M059J (cell line): ENCODE measurements at regions not wholly inside any gene's neighbourhood (a gene's known extent, or its start where the extent isn't known, plus 50 kb on each side); places are given as distances from the start of the nearest gene placed in this dataset.
"Not testable (repeated sequence)": the region's sequence is repeated elsewhere in the genome, so short reads cannot be mapped to it uniquely, and the experiment has no call there.

Experiments used
- DNase-seq: peaks from one replicate; pipeline ENCODE4 v3.0.0-alpha.2; 2012; ENCODE audit warnings: low read depth

DNA sequence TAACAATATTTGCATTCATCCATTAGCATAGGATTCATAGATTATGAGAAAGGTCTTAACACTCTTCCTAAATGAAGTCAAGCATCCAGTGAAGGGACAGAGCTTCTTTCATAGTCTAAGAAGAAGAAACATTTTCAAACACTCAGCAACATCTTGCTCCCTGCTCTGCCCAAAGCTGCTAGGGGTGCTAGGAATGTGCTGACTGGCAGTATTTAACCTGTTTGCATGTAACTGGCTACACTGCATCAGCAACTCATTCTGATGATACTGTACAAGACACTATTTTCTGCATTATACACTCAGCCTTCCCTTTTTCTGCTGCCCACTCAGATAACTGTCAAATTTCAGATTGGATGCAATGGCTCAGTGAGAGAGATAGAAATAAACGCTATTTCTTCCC, 495.1 kb upstream of the ARID1B start:
- no peak for DNase-seq

DNA sequence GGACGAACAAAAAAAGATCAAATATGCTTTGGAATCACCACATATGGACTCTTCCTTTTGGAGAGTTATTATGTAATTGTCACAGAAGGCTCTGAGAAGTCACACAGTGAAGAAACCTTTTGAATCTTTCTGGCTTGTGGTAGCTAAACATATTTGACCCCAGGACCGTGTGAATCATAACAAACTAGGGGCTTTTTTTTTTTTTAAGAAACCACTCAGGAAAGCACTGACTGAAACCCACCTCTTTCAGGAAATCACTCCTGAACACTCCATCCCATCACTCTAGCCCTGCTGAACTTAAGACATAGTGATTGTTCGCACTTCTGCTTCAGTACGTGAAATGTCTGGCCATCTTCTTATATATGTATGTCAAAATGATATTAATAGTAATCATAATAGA, 495.9 kb upstream of the ARID1B start:
- no peak for DNase-seq

DNA sequence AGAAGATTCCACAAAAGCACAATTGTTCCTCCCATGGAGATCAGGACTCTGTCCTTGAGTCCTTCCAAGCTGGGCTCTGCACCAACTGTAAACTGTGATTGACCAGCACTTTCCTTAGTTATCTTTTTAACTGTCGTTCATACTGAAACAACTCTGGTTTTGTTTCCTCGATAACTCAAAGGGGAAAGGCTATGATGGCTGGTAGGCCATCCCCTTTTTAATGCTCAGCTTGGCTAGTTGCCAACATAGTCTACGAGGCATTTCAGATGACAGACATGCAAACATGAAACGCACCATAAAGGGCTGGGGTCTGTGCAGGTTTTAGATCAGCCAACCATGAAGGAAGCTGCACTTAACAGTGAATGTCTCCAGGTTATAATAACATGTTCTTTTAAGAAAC, 497.1 kb upstream of the ARID1B start:
- DNase-seq, result no peak

DNA sequence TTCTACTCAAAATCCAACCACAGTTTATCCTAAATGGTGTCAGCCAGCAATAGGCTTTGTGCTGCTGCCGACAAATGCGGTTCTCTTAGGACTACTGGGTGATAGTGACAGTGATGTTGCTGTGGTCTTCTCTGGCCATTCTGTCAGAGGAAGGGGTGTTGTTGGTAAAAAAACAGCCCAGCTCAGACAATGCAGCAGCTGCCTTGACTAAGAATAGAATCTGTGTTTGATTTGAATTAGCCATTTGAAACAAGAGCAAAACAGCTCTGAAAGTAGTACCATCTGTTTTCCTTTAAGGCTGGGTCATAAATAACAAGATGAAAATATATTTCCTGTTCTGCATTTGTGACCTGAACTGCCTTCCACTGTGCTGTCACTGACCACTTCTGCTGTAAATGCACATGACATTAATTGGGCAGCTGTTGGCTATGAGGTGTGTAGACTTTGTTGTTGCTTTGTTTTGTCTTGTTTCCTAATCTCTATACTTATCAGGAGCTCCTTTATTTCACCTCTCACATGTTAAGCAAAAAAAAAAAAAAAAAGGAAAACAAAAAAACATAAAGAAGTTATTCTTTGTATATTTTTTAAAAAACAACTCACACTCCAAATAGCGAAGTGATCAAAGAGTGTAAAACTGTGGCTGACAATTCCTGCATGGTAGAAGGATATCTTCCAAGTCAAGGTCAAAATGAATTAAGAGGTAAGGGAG, 497.8 kb upstream of the ARID1B start:
- no peak for DNase-seq

DNA sequence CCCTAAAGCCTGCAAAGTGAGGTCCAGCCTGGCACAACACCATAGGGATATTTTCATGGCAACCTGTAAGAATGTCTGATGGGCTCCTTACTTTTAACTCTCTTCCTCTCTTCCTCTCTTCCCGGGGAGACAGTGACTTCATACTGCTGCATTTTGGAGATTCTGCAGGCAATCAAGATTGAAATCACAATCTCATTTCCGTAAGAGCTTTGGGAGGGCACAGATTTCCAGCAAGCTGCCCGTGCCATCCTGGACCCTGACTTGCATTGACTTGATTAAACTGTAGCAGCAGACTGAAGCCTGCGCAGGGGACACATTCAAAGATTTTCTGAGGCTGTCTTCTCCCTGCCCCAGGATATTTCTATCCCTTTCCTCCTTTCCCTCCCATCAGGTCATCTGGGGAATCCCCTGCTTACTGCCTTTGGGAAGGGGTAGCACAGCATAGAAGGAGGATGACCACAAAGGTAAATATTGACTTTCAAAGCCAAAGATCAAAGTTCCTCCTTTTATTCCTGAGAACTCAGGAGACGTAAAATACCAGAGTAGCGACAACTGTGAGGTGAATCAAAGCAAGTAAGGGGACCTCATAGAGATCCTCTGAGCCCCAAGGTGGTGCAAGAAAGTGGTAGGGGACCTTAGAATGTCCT, 504.0 kb upstream of the ARID1B start:
- no peak for DNase-seq

DNA sequence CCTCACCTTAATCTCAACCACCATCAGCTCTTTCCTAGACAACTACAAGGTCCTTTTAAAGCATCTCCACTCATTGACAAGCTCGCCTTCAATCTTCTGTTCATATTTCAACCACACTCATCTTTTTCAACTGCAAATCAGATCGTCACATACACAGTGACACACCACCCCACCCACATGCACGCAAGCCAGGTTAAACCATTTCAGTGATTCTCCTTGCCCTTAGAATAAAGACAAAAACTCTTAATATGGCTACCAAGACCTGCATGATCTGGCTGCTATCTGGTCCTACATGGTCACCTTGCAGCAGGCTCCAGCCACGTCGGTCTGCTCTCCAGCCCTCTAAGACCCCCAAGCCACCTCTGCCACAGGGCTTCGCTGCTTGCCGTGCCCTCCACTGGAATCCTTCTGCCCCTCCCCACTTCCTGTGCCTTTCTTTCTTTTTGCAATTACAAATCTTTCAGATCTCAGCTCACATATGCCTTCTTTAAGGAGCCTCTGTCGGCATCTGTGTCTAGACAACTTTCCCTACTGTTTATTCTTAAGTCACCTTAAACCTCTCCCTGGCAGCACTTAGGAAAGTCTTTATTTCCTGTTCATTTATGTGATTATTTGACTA, 507.3 kb upstream of the ARID1B start:
- DNase-seq, result no peak

DNA sequence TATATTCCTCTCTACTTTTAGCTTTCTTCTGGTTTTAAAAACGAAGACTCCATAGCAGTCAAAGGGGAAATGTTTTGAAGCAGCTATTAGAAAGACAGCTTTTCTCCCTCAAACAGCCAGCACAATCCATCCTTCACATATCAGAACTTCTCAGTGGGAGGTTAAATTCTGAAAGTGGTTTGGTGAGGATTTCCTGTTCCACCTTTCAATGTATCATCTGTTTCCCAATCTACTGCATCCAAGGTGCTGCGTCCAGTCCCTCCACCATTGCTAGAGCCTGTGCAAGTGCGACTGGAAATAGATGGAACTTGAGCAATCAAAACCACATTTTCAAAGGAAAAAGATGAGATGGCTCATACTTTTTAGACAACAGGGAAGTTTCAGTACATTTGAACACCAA, 508.3 kb upstream of the ARID1B start:
- DNase-seq, result no peak

DNA sequence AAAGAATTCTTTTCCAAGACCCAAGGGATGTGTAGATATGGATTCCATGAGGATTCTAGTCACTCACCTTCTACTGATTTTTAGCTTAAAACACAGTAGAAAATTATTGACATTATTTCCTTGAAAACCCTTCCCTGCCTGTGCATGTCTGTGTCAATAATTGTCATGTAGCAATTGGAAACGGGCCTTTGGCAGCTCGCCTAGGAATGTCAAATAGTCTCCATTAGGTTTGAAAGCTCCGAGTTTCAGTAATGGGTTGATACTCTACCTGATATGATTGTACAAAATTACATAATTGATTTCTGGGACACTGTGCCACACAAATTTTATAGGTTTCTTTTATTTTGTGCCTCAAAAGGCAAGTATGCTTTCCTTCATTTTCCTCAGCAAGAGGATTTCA, 515.2 kb upstream of the ARID1B start:
- DNase-seq, result no peak

DNA sequence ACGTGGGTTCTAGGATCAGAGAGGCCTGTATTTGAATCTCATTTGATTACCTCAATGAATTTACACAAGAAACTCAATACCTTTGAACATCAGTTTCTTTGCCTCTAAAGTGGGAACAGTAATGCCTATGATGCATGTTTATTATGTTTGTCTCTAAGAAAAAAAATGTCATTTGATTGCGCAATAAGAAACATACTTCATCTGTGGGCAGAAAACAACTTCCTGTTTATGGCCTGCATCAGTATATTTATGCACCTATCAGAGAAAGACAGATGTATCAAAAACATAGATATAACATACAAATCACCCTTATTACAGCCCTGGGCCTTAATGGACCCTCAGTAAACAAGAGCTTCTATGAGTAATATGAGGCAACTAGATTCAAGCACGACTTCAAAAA, 516.4 kb upstream of the ARID1B start:
- DNase-seq, result no peak

DNA sequence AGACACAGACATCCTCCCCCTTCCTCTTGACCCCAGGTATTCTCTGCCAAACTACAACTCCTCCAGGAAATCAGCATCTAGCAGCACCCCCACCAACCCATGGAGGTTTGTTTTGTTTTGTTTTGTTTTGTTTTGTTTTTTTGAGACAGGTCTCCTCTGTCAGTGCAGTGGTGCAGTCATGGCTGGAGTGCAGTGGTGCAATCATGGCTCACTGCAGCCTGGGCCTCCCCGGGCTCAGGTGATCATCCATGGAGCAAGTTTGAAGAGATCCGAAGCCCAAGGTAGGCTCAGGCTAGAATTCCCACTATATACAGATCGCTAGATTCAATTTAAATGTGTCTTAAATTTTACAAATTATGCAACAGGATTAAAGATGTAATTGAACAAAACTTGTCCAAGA, 518.2 kb upstream of the ARID1B start:
- DNase-seq, result no peak

DNA sequence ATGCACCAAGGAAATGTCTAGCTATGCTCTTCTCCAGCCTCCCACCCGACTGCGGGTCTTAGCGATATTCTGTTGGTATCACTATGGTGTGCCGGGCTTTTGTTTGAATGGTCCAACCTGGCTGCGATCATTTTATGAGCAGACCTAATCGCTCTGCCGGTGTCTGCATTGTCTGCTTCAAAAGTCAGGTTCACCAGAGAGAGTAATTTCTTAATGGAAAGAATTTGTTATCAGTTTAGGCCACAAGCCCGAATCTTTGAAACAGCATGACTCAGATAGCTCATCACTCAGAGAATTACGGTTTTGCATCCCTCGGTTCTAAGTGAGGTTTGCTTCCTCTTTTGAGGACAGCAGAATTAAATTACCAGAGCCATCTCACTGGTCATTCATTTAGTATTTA, 521.0 kb upstream of the ARID1B start:
- DNase-seq, result peak; percentile 8

DNA sequence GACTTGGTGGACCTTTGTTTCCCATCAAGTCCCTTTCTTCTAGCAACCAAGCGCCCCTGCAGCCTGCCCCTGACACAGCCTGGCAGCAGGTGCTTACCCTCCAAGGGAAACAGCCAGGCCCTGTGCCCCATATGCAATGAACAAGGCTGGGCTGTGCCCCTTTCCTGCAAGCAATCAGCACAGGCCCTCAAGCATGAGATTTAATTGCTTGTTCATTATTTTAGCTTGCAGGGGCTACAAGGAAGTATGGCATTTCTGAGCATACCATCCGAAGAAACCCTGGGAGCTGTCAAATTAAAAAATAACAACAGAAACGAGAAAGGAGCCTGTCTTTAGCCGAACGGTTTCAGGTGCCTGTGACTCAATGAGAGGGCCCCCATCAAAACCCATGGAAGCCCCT, 522.9 kb upstream of the ARID1B start:
- no peak for DNase-seq

DNA sequence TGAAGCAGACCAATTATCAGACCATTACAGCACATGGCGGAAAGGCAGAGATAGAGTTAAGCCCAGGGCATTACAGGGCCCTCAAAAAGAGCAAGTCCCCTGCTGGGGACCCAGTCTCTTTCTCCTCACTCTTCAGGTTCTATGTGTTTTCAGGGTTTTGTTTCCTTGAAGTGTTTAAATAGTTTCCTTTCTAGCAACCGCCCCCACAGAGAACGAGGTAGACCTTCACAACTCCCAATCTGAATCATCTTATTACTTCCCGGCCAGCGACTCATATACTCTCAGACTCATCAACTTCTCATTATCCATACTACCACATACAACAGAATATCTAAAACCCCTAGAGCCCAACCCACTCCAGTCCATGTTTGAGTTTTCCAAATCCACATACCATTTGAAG, 526.6 kb upstream of the ARID1B start:
- DNase-seq, result peak; percentile 18

DNA sequence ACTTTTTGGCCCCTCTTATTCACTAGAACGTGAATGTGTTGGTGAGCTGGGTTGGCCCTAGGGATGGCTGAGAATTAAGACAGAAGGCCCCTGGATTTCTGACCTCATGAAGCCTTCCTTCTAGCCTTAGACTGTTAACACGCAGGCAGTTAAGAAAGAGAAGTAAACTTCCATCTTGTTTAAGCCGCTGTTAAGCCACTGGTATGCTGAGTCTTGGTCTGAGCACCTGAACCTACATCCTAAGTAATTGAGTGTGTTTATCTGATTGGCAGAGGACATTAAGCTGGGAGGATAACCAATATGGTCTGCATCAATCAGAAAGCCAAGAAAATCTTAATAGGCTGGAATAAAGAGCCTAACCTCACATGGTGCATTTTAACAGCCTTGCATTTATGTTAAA, 535.0 kb upstream of the ARID1B start:
- no peak for DNase-seq

DNA sequence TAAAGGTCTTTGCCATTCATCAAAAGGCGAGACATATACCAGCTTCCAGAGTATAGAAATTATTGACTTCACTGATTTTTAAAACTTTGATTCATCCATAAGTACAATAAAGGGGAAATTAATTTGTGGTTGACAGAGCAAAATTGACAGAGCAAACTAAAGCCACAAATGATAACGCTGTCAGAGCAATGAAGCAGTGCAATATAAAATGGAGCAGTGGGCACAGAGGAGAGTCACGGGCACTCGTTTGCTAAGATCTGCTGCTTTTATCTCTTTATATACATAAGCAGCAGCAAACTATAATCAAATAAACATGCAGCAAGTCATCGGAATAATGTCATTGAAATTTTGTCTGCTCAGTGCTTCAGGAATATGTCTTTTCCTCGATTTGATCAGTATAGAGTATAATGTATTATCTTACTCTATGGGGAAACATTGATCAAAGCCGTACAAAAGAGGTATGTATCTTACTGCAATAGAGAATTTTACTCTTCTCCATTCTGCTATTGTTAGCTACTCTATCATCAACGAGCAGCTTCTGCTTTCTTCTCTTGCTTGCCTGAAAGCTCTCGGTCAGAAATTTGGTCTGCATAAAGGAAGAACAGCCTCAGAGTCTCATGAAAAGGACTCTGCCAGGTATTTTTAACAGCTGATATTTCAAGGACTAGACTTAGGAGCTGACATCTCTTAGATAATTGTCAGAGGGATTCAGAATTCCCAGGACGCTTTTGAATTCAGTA, 546.0 kb upstream of the ARID1B start:
- DNase-seq, result no peak

DNA sequence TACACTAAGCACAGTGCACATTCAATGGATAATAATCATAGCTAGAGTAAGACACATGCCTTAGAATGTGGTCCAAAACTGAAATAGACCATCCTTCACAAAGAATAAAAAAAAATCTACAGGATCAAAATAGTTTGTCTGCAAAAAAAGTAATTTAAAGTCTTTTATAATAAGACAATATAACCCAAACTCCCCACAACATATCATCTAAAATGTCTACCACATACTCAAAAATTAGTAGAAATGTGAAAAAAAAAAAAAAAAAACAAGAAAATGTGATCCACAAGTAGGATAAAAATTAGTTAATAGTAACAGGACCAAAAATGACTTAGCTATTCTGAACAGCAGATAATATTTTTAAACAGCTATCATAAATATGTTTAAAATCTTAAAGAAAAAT, 557.2 kb upstream of the ARID1B start:
- no peak for DNase-seq

DNA sequence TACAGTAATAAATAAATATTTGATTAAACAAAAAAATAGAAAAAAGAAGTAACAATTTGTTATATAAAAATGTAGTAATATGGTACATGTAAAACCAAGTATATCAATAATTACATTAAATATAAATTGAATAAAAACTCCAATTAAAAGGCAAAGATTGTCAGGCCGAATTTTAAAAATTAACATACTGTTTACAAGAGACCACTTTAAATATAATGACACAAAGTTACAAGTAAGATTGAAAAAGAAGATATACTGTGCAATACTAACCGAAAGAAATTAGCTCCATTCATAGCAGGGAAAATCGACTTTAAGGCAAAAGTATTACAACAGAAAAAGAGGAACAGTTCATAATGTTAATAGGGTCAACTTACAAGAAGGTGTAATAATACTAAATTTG, 571.5 kb upstream of the ARID1B start:
- DNase-seq, result no peak

DNA sequence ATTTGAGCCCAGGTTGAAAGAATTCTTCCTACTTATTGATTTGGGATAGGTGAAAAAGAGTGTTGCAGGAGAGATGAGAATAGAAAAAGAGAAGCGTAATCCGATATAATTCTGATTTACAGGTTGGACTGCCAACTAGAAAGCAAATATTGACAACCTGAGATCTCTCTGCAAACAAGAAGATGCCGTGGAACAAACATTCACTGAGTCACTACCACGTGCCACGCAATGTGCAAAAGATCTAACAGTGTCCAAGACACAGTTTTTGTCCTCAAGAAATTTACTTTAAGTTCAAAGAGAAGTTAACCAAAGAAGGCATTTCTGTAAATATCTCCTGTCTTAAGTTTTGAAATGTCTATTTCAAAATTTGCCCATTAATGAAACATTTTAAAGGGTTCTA, 578.0 kb upstream of the ARID1B start:
- no peak for DNase-seq

DNA sequence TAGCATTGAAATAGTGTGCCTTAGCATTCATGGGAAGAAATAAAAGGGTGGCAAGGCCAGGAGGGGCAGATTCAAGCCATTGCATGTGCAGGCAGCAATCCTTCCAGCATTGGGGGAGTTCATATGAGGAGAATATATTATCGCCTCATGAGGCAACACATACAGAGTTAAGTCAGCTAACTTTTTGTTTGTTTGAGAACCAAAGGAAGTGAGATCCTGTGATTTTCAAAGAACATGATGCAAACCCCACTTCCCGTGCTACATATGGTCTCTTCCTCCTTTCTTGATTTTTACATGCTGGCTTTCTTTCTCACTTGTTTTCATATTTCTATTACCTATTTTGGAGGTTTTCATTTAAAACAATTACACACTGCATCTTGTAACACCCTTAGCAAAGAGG, 579.7 kb upstream of the ARID1B start:
- DNase-seq, result no peak

DNA sequence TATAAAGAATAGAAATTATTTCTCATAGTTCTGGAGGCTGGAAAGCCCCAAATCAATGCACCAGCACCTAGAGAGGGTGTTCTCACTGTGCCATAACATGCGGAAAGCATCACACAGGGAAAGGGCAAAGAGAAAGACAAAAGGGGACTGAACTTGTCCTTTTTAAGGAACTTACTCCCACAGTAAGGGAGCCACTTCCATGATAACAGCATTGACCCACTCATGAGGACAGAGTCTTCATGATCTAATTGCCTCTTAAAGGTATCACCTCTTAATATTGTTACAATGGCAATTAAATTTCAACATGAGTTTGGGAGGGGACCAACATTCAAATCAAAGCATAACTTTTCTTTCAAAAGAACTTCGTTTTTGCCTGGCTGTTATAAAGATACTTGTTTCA, 582.2 kb upstream of the ARID1B start:
- no peak for DNase-seq

DNA sequence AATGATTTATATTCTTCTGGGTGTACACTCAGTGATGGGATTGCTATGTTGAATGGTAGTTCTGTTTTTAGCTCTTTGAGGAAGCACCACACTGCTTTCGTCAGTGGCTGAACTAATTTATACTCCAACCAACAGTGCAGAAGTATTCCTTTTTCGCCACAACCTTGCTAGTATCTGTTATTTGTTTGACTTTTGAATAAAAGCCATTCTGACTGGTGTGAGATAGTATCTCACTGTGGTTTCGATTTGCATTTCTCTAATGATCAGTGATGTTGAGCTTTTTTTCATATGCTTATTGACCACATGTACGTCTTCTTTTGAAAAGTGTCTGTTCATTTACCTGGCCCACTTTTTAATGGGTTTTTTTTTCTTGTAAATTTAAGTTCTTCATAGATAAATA, 583.8 kb upstream of the ARID1B start:
- DNase-seq, result no peak

DNA sequence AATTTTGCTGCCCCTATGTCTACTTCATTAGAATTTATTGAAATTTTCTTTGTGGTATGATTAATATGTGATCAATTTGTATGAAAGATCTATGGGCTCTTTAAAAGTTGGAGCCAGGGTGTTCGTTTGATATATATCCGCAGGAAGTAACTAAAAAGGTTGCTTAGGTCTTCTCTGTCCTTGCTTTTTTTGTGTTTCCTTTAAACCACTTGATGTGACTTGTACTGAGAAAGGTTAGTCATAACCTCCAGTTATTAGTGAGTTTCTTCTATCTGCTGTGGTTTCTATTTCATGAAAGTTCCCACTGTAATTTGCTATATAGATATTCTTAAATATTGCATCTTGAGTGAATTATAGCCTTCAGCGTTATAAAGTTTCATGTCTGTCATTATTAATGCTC, 585.3 kb upstream of the ARID1B start:
- DNase-seq, result no peak

DNA sequence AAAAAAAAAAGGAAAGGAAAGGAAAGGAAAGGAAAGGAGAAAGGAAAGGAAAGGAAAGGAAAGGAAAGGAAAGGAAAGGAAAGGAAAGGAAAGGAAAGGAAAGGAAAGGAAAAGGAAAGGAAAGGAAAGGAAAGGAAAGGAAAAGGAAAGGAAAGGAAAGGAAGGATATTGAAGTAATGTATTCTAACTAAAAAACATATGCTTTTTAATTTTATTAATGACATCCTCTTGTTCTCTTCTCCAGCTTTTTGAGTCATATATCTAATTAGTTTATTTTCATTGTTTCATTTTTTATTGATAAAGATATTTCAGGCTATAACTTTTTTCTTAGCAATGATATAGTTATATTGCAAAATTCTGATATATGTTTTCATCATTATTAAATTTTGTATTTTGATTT, 585.8 kb upstream of the ARID1B start:
- not testable (repeated sequence) for DNase-seq
